ENCODE measurements at regions not wholly inside any gene's neighbourhood (a gene's known extent, or its start where the extent isn't known, plus 50 kb on each side); places are given as distances from the start of the nearest gene placed in this dataset.

DNA sequence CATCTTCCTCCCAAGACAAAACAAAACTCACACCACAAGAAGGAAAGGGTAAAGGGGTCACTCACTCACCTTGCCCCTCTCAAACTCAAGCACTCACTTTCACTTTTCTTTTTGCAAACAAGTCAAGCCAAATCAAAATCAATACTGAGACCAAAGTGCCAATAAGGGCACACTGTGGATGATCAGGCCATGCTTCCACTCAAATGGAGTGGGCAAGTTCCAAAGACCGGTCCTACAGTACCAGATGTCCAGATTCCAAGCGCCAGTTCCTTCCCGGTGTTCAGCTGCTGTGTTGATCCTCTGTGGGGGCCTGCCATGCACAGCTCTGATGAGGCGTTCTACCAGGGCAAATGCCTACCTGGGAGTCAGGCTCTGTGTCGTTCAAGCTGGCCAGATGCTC lies 162.6 kb upstream of the GRIK2 start:
- Histone ChIP-seq H3K79me2 (ENCODE audit: control insufficient read depth, low read length) (no peaks in the 10 kb centered on the region), H3K27ac (ENCODE audit: low read depth, low read length) (no peak overlapping the region), H3F3A (ENCODE audit: control insufficient read depth, insufficient read depth) (no peaks in the 10 kb centered on the region), H3K9me3 (ENCODE audit: control insufficient read depth, insufficient read depth, low read length) (no peaks in the 10 kb centered on the region), H3K36me3 (ENCODE audit: control insufficient read depth, low read length) (no peaks in the 10 kb centered on the region), H4K20me1 (ENCODE audit: control insufficient read depth, insufficient read depth, low read depth, low read length) (no peaks in the 10 kb centered on the region), H3K4me2 (ENCODE audit: low read length) (no peak overlapping the region), H3K27me3 (ENCODE audit: control insufficient read depth, low read length) (no peaks in the 10 kb centered on the region), H3K4me3 (ENCODE audit: low read length) (no peak overlapping the region), H3K4me1 (ENCODE audit: control insufficient read depth, low read length) (no peaks in the 10 kb centered on the region), H3K9me2 (replicated peaks; ENCODE audit: control insufficient read depth, low read length) (no peaks in the 10 kb centered on the region)
- TF ChIP-seq, protein P1, sequence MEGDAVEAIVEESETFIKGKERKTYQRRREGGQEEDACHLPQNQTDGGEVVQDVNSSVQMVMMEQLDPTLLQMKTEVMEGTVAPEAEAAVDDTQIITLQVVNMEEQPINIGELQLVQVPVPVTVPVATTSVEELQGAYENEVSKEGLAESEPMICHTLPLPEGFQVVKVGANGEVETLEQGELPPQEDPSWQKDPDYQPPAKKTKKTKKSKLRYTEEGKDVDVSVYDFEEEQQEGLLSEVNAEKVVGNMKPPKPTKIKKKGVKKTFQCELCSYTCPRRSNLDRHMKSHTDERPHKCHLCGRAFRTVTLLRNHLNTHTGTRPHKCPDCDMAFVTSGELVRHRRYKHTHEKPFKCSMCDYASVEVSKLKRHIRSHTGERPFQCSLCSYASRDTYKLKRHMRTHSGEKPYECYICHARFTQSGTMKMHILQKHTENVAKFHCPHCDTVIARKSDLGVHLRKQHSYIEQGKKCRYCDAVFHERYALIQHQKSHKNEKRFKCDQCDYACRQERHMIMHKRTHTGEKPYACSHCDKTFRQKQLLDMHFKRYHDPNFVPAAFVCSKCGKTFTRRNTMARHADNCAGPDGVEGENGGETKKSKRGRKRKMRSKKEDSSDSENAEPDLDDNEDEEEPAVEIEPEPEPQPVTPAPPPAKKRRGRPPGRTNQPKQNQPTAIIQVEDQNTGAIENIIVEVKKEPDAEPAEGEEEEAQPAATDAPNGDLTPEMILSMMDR (IDR thresholded peaks at IDR 0.05; ENCODE audit: low read depth, low read length, poor library complexity, severe bottlenecking): no peak
- TF ChIP-seq EZH2phosphoT487 (IDR thresholded peaks at IDR 0.05; ENCODE audit: borderline replicate concordance, low read length): no peak

DNA sequence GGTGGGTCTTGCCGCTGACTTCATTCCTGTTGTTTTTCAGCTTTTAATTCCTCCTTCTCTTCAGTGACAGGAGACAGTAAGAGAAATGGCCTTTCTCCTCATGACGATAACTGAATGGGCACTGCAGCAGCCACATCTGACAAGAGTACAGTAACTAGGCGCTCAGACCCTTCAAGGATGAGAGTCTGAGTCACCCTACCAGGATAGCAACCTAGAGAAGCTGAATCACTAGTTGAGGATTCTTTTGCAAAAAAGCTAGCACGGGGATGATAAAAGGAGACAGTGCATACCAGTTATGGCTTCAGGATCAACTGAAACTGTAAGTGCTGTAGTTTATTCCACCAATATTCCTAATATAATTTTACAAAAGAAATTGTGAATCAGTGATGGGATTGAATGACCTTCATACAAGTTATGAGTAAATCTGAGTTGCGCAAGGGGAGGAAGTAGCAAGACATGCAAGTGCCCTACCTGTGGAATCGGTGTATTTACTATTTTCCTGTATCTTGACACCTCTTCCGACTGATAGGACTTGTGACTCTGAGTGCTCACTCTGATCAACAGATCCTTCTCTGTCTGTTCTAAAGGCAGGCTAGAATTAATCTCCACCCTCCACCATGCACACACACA lies 161.8 kb upstream of the GRIK2 start:
- no peaks in the 10 kb centered on the region for H3F3A ChIP-seq (ENCODE audit: control insufficient read depth, insufficient read depth)
- no peaks in the 10 kb centered on the region for H3K36me3 ChIP-seq (ENCODE audit: control insufficient read depth, low read length)
- no peak overlapping the region for H3K4me2 ChIP-seq (ENCODE audit: low read length)
- H3K9me3 ChIP-seq (ENCODE audit: control insufficient read depth, insufficient read depth, low read length): no peaks in the 10 kb centered on the region
- H4K20me1 ChIP-seq (ENCODE audit: control insufficient read depth, insufficient read depth, low read depth, low read length): no peaks in the 10 kb centered on the region
- TF ChIP-seq, protein P1 (IDR thresholded peaks at IDR 0.05; ENCODE audit: low read depth, low read length, poor library complexity, severe bottlenecking): no peak
- TF ChIP-seq EZH2phosphoT487 (IDR thresholded peaks at IDR 0.05; ENCODE audit: borderline replicate concordance, low read length): no peak
- no peak overlapping the region for H3K27ac ChIP-seq (ENCODE audit: low read depth, low read length)
- H3K9me2 ChIP-seq (replicated peaks; ENCODE audit: control insufficient read depth, low read length): no peaks in the 10 kb centered on the region
- no peaks in the 10 kb centered on the region for H3K27me3 ChIP-seq (ENCODE audit: control insufficient read depth, low read length)
- H3K4me3 ChIP-seq (ENCODE audit: low read length): no peak overlapping the region
- no peaks in the 10 kb centered on the region for H3K4me1 ChIP-seq (ENCODE audit: control insufficient read depth, low read length)
- H3K79me2 ChIP-seq (ENCODE audit: control insufficient read depth, low read length): no peaks in the 10 kb centered on the region

DNA sequence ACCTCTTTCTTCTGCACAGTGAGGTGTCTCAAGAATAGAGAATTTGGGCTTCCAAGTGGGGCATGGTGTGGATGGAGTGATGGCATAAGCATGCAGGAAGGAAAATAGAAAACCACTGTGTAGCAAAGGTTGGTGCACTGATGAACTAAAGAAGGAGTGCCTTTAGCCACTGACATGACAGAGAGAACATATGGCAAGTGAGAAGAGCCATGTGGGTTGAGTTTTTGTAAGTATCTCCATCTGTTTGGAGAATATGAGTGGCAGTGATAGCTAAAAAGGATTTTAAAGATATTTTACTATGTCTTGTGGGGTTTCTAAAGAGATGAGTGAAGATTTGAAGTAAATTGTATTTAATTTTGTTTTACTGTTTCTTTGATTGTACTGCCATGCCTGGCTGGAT lies 160.5 kb upstream of the GRIK2 start:
- Histone ChIP-seq H3K4me3 (ENCODE audit: low read length) (no peak overlapping the region), H4K20me1 (ENCODE audit: control insufficient read depth, insufficient read depth, low read depth, low read length) (no peaks in the 10 kb centered on the region)

More for the DNA sequence above, 160.5 kb upstream of the GRIK2 start:
- no peak overlapping the region for H3K27ac ChIP-seq (ENCODE audit: low read depth, low read length)
- no peaks in the 10 kb centered on the region for H3K36me3 ChIP-seq (ENCODE audit: control insufficient read depth, low read length)
- TF ChIP-seq EZH2phosphoT487 (IDR thresholded peaks at IDR 0.05; ENCODE audit: borderline replicate concordance, low read length): no peak
- TF ChIP-seq, protein P1 (IDR thresholded peaks at IDR 0.05; ENCODE audit: low read depth, low read length, poor library complexity, severe bottlenecking): no peak
- no peaks in the 10 kb centered on the region for H3K9me3 ChIP-seq (ENCODE audit: control insufficient read depth, insufficient read depth, low read length)
- no peaks in the 10 kb centered on the region for H3K79me2 ChIP-seq (ENCODE audit: control insufficient read depth, low read length)
- H3K4me2 ChIP-seq (ENCODE audit: low read length): no peak overlapping the region
- no peaks in the 10 kb centered on the region for H3K4me1 ChIP-seq (ENCODE audit: control insufficient read depth, low read length)
- H3F3A ChIP-seq (ENCODE audit: control insufficient read depth, insufficient read depth): no peaks in the 10 kb centered on the region
- H3K27me3 ChIP-seq (ENCODE audit: control insufficient read depth, low read length): no peaks in the 10 kb centered on the region
- H3K9me2 ChIP-seq (replicated peaks; ENCODE audit: control insufficient read depth, low read length): no peaks in the 10 kb centered on the region
